ENCODE measurements at regions not wholly inside any gene's neighbourhood (a gene's known extent, or its start where the extent isn't known, plus 50 kb on each side); places are given as distances from the start of the nearest gene placed in this dataset.

DNA sequence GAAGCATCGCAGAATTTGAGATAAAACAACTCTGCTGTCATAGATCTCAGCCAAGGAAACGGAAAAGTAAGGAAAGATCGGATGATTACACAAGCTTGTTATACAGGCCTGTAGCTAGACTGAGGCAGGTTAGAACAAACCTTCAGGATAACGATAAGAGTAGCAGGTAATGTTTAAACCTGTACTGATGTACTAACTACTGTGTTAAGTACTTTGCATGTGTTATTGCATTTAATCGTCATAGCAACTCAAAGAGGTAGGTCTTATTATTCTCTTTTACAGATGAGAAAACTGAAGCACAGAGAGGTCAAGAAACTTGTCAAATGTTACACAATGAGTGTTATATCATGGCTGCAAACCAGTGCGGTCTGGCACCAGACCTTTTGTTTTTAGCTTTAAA is 352.5 kb downstream of the GPAM start:
- Histone ChIP-seq H3K36me3 (replicated peaks) (no peaks in the 10 kb centered on the region), H3K27ac (no peak overlapping the region), H3K27me3 (replicated peaks) (no peaks in the 10 kb centered on the region), H3K4me3 (ENCODE audit: low read depth, low read length) (no peak overlapping the region)
- DNase-seq = no peak
- in situ Hi-C loops (cut with HindIII; ENCODE audit: low pct_ligation_motif_present, low sequenced_read_pairs) = no loop called here
- TF ChIP-seq CTCF (IDR thresholded peaks at IDR 0.05; ENCODE audit: low read depth, low read length, missing control alignments) = no peak

- no peak for DNase-seq
These were observed 350.3 kb downstream of the GPAM start for GRCh38 chr10:111833251-111833650.

GRCh38 chr10:111835574-111835973 is 348.0 kb downstream of the GPAM start:
- DNase-seq = peak; percentile 4
- H3K27me3 ChIP-seq (replicated peaks) = no peaks in the 10 kb centered on the region
- in situ Hi-C loops (cut with HindIII; ENCODE audit: low pct_ligation_motif_present, low sequenced_read_pairs) = no loop called here
- no peak overlapping the region for H3K4me3 ChIP-seq (ENCODE audit: low read depth, low read length)
- TF ChIP-seq CTCF (IDR thresholded peaks at IDR 0.05; ENCODE audit: low read depth, low read length, missing control alignments) = no peak
- H3K27ac ChIP-seq = no peak overlapping the region
- no peaks in the 10 kb centered on the region for H3K36me3 ChIP-seq (replicated peaks)

More at GRCh38 chr10:111833251-111833650, 350.3 kb downstream of the GPAM start:
- Histone ChIP-seq H3K27ac (no peak overlapping the region), H3K27me3 (replicated peaks) (no peaks in the 10 kb centered on the region), H3K36me3 (replicated peaks) (no peaks in the 10 kb centered on the region), H3K4me3 (ENCODE audit: low read depth, low read length) (no peak overlapping the region)
- TF ChIP-seq CTCF (IDR thresholded peaks at IDR 0.05; ENCODE audit: low read depth, low read length, missing control alignments) = no peak
- in situ Hi-C loops (cut with HindIII; ENCODE audit: low pct_ligation_motif_present, low sequenced_read_pairs) = no loop called here

- Histone ChIP-seq H3K4me3 (ENCODE audit: low read depth, low read length) (no peak overlapping the region), H3K27me3 (replicated peaks) (no peaks in the 10 kb centered on the region), H3K36me3 (replicated peaks) (no peaks in the 10 kb centered on the region), H3K27ac (no peak overlapping the region)
- in situ Hi-C loops (cut with HindIII; ENCODE audit: low pct_ligation_motif_present, low sequenced_read_pairs) = no loop called here
- no peak for DNase-seq
- TF ChIP-seq CTCF (IDR thresholded peaks at IDR 0.05; ENCODE audit: low read depth, low read length, missing control alignments) = no peak
These were observed 347.5 kb downstream of the GPAM start for GRCh38 chr10:111836064-111836463.

GRCh38 chr10:111836571-111836970 is 347.0 kb downstream of the GPAM start:
- in situ Hi-C loops (cut with HindIII; ENCODE audit: low pct_ligation_motif_present, low sequenced_read_pairs) = no loop called here
- Histone ChIP-seq H3K36me3 (replicated peaks) (no peaks in the 10 kb centered on the region), H3K4me3 (ENCODE audit: low read depth, low read length) (no peak overlapping the region), H3K27me3 (replicated peaks) (no peaks in the 10 kb centered on the region), H3K27ac (no peak overlapping the region)
- TF ChIP-seq CTCF (IDR thresholded peaks at IDR 0.05; ENCODE audit: low read depth, low read length, missing control alignments) = no peak
- no peak for DNase-seq

DNA sequence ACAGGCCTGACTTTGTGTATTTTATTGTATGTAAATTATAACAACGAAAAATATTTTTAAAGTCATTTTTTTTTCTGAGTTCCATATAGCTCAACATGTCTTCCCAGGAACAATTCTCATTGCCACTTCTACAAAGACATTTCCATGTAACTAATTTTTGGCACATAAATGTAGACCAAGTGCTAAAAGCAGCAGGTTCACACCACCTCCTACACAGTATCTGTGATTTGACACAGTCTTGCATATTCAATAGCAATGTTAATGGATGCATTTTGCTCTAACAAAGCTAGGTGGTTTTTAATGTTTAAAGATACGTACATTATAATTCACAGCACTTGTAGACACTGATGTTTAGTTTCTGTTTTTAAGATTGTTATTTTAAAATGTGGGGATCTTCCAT is 346.5 kb downstream of the GPAM start:
- no peak overlapping the region for H3K4me3 ChIP-seq (ENCODE audit: low read depth, low read length)
- no peak for DNase-seq
- in situ Hi-C loops (cut with HindIII; ENCODE audit: low pct_ligation_motif_present, low sequenced_read_pairs) = no loop called here
- TF ChIP-seq CTCF (IDR thresholded peaks at IDR 0.05; ENCODE audit: low read depth, low read length, missing control alignments) = no peak
- no peak overlapping the region for H3K27ac ChIP-seq
- no peaks in the 10 kb centered on the region for H3K27me3 ChIP-seq (replicated peaks)
- no peaks in the 10 kb centered on the region for H3K36me3 ChIP-seq (replicated peaks)
